ENCODE measurements at regions not wholly inside any gene's neighbourhood (a gene's known extent, or its start where the extent isn't known, plus 50 kb on each side); places are given as distances from the start of the nearest gene placed in this dataset.

DNA sequence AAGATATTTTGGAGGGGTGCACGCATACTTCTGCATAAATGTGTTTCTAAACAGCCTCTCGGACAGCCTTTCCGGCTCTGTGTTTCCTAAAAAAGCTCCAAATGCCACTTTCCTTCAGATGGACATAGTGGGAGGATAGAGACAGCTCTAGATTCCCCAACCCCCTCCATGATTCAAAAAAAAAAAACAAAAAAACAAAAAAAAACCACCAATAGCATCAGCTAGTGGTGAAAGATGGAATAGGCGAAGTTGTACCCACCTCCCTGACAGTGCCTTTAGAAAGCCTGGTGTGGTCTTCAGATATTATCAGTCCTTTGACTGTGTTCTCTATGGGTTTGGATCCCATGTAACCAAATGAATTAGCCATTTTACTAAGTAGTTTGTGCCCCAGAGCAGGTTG is 94.1 kb downstream of the PHETA1 start (continued):
- TF ChIP-seq, protein P1, sequence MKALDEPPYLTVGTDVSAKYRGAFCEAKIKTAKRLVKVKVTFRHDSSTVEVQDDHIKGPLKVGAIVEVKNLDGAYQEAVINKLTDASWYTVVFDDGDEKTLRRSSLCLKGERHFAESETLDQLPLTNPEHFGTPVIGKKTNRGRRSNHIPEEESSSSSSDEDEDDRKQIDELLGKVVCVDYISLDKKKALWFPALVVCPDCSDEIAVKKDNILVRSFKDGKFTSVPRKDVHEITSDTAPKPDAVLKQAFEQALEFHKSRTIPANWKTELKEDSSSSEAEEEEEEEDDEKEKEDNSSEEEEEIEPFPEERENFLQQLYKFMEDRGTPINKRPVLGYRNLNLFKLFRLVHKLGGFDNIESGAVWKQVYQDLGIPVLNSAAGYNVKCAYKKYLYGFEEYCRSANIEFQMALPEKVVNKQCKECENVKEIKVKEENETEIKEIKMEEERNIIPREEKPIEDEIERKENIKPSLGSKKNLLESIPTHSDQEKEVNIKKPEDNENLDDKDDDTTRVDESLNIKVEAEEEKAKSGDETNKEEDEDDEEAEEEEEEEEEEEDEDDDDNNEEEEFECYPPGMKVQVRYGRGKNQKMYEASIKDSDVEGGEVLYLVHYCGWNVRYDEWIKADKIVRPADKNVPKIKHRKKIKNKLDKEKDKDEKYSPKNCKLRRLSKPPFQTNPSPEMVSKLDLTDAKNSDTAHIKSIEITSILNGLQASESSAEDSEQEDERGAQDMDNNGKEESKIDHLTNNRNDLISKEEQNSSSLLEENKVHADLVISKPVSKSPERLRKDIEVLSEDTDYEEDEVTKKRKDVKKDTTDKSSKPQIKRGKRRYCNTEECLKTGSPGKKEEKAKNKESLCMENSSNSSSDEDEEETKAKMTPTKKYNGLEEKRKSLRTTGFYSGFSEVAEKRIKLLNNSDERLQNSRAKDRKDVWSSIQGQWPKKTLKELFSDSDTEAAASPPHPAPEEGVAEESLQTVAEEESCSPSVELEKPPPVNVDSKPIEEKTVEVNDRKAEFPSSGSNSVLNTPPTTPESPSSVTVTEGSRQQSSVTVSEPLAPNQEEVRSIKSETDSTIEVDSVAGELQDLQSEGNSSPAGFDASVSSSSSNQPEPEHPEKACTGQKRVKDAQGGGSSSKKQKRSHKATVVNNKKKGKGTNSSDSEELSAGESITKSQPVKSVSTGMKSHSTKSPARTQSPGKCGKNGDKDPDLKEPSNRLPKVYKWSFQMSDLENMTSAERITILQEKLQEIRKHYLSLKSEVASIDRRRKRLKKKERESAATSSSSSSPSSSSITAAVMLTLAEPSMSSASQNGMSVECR (CRISPR knock-in tag; IDR thresholded peaks at IDR 0.05; ENCODE audit: borderline replicate concordance), result no peak
- TF ChIP-seq, protein P2, sequence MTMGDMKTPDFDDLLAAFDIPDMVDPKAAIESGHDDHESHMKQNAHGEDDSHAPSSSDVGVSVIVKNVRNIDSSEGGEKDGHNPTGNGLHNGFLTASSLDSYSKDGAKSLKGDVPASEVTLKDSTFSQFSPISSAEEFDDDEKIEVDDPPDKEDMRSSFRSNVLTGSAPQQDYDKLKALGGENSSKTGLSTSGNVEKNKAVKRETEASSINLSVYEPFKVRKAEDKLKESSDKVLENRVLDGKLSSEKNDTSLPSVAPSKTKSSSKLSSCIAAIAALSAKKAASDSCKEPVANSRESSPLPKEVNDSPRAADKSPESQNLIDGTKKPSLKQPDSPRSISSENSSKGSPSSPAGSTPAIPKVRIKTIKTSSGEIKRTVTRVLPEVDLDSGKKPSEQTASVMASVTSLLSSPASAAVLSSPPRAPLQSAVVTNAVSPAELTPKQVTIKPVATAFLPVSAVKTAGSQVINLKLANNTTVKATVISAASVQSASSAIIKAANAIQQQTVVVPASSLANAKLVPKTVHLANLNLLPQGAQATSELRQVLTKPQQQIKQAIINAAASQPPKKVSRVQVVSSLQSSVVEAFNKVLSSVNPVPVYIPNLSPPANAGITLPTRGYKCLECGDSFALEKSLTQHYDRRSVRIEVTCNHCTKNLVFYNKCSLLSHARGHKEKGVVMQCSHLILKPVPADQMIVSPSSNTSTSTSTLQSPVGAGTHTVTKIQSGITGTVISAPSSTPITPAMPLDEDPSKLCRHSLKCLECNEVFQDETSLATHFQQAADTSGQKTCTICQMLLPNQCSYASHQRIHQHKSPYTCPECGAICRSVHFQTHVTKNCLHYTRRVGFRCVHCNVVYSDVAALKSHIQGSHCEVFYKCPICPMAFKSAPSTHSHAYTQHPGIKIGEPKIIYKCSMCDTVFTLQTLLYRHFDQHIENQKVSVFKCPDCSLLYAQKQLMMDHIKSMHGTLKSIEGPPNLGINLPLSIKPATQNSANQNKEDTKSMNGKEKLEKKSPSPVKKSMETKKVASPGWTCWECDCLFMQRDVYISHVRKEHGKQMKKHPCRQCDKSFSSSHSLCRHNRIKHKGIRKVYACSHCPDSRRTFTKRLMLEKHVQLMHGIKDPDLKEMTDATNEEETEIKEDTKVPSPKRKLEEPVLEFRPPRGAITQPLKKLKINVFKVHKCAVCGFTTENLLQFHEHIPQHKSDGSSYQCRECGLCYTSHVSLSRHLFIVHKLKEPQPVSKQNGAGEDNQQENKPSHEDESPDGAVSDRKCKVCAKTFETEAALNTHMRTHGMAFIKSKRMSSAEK (CRISPR knock-in tag; IDR thresholded peaks at IDR 0.05; ENCODE audit: borderline replicate concordance), result no peak
- no peak for TF ChIP-seq GTF2I (CRISPR knock-in tag; conservative IDR thresholded peaks at IDR 0.05)

DNA sequence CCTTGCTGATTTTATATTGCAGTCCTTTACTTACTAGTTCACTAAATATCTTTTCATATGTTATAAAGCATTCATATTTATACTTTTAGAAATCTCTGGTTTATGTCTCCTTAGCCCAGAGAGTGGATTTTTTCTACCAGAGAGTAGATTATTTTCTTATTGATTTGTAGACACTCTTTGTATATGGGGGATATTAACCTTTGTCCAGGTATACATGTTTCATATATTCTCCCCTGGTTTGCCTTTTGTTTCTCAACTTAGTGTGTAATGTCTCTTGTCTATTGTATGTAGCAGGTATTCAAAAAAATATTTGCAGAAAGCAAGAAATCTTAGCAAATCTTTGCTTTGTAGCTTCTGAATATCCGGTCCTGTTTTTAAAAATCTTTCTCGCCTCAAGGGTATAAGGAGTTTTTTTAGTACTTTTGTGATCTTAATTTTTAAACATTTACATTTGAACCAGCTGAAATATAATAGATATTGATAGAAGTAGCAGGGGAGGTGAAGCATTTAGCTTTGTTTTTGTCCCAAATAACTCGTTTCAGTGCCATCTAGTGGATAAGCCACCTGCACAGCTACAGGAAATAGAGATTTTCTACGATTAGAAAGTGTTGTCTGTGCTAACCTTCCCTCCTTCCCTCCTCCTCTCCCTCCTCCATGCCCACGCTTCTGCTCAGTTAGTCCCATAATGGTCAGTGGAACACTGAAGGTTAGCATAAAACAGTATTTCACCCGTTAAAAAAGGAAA is 97.0 kb downstream of the PHETA1 start:
- peaks cover 3% of the 10 kb centered on the region; the same call in 1 of the 2 replicates for H3K4me1 Mint-ChIP-seq
- ChIA-PET CTCF (interaction anchor here (0.5 to 12.8 kb wide), 11 partner anchors 10 to 376 kb away, joined by 3 to 188 read pairs (median 4); partner anchors contain the start of gene CUX2), POLR2A (interaction anchor here (1.5 kb wide), 1 partner anchor 13 kb away, joined by 3 read pairs; no protein-coding TSS in a partner anchor)
- H3K27ac Mint-ChIP-seq, result no peak overlapping the region
- H3K36me3 Mint-ChIP-seq, result no peaks in the 10 kb centered on the region
- no peaks in the 10 kb centered on the region for H3K27me3 Mint-ChIP-seq (ENCODE audit: low read depth)
- DNase-seq (ENCODE audit: low spot score) (no peak), ATAC-seq (no peak)
- no peak overlapping the region for H3K4me3 Mint-ChIP-seq
- TF ChIP-seq ZNF671 (CRISPR knock-in tag; IDR thresholded peaks at IDR 0.05), result no peak
- TF ChIP-seq, protein P3, sequence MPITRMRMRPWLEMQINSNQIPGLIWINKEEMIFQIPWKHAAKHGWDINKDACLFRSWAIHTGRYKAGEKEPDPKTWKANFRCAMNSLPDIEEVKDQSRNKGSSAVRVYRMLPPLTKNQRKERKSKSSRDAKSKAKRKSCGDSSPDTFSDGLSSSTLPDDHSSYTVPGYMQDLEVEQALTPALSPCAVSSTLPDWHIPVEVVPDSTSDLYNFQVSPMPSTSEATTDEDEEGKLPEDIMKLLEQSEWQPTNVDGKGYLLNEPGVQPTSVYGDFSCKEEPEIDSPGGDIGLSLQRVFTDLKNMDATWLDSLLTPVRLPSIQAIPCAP (CRISPR knock-in tag; IDR thresholded peaks at IDR 0.05), result no peak
- no peak for TF ChIP-seq FOXJ3 (CRISPR knock-in tag; IDR thresholded peaks at IDR 0.05; ENCODE audit: borderline replicate concordance)
- TF ChIP-seq, protein P4, sequence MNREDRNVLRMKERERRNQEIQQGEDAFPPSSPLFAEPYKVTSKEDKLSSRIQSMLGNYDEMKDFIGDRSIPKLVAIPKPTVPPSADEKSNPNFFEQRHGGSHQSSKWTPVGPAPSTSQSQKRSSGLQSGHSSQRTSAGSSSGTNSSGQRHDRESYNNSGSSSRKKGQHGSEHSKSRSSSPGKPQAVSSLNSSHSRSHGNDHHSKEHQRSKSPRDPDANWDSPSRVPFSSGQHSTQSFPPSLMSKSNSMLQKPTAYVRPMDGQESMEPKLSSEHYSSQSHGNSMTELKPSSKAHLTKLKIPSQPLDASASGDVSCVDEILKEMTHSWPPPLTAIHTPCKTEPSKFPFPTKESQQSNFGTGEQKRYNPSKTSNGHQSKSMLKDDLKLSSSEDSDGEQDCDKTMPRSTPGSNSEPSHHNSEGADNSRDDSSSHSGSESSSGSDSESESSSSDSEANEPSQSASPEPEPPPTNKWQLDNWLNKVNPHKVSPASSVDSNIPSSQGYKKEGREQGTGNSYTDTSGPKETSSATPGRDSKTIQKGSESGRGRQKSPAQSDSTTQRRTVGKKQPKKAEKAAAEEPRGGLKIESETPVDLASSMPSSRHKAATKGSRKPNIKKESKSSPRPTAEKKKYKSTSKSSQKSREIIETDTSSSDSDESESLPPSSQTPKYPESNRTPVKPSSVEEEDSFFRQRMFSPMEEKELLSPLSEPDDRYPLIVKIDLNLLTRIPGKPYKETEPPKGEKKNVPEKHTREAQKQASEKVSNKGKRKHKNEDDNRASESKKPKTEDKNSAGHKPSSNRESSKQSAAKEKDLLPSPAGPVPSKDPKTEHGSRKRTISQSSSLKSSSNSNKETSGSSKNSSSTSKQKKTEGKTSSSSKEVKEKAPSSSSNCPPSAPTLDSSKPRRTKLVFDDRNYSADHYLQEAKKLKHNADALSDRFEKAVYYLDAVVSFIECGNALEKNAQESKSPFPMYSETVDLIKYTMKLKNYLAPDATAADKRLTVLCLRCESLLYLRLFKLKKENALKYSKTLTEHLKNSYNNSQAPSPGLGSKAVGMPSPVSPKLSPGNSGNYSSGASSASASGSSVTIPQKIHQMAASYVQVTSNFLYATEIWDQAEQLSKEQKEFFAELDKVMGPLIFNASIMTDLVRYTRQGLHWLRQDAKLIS (CRISPR knock-in tag; IDR thresholded peaks at IDR 0.05; ENCODE audit: borderline replicate concordance), result no peak
- TF ChIP-seq HMGA2 (CRISPR knock-in tag; IDR thresholded peaks at IDR 0.05), result no peak
- peaks cover 9% of the 10 kb centered on the region for H3K9me3 Mint-ChIP-seq
